ENCODE measurements at regions not wholly inside any gene's neighbourhood (a gene's known extent, or its start where the extent isn't known, plus 50 kb on each side); places are given as distances from the start of the nearest gene placed in this dataset.

DNA sequence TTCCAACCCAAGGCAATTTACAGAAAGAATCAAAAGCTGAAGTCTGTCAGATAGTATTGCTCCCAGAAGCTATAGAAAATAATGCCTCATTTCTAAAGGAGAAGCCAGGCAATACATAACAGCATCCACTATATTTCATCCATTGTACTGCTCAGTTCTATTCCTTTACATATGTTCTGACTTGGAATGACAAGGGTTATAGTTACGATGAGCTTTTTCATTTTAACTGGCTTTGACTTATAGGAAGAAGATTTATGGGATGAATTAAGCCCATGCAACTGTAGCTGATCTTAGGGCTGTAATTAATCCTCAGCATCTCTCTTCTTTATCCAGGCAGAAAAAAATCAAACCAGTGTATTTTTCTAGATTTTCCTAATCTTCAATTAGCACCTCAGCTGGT is 676.3 kb upstream of the CCDC54 start:
- H3K4me1 ChIP-seq (ENCODE audit: control insufficient read depth in 4 of 4, insufficient read depth in 4 of 4, low read length in 3 of 4): no peaks in the 10 kb centered on the region
- no peak overlapping the region for H3K9ac ChIP-seq (ENCODE audit: low read depth in 1 of 2, low read length in 2 of 2)
- H3K27ac ChIP-seq (ENCODE audit: low read depth in 1 of 2, low read length in 2 of 2): no peak overlapping the region
- no peaks in the 10 kb centered on the region for H3K36me3 ChIP-seq (ENCODE audit: control insufficient read depth in 4 of 4, insufficient read depth in 3 of 4, low read depth in 1 of 4, low read length in 3 of 4)
- no peaks in the 10 kb centered on the region for H3K9me3 ChIP-seq (ENCODE audit: control insufficient read depth in 4 of 4, low read length in 3 of 4)
- H3K4me3 ChIP-seq (ENCODE audit: low read depth in 1 of 3, low read length in 3 of 3): no peak overlapping the region
- 88% methylated on average over 1 of the region's 1 CpG for WGBS
- TF ChIP-seq, protein P1, sequence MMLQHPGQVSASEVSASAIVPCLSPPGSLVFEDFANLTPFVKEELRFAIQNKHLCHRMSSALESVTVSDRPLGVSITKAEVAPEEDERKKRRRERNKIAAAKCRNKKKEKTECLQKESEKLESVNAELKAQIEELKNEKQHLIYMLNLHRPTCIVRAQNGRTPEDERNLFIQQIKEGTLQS (IDR thresholded peaks at IDR 0.05): no peak
- TF ChIP-seq TAF1 (conservative IDR thresholded peaks at IDR 0.05) (no peak), EGR1 (IDR thresholded peaks at IDR 0.05; ENCODE audit: low read depth in 2 of 2) (no peak), FOXA2 (IDR thresholded peaks at IDR 0.05) (no peak), SP1 (IDR thresholded peaks at IDR 0.05) (no peak), RAD21 (IDR thresholded peaks at IDR 0.05) (no peak), RXRA (IDR thresholded peaks at IDR 0.05) (no peak), HNF4A (conservative IDR thresholded peaks at IDR 0.05) (no peak), YY1 (IDR thresholded peaks at IDR 0.05) (no peak)
- TF ChIP-seq, protein P2, sequence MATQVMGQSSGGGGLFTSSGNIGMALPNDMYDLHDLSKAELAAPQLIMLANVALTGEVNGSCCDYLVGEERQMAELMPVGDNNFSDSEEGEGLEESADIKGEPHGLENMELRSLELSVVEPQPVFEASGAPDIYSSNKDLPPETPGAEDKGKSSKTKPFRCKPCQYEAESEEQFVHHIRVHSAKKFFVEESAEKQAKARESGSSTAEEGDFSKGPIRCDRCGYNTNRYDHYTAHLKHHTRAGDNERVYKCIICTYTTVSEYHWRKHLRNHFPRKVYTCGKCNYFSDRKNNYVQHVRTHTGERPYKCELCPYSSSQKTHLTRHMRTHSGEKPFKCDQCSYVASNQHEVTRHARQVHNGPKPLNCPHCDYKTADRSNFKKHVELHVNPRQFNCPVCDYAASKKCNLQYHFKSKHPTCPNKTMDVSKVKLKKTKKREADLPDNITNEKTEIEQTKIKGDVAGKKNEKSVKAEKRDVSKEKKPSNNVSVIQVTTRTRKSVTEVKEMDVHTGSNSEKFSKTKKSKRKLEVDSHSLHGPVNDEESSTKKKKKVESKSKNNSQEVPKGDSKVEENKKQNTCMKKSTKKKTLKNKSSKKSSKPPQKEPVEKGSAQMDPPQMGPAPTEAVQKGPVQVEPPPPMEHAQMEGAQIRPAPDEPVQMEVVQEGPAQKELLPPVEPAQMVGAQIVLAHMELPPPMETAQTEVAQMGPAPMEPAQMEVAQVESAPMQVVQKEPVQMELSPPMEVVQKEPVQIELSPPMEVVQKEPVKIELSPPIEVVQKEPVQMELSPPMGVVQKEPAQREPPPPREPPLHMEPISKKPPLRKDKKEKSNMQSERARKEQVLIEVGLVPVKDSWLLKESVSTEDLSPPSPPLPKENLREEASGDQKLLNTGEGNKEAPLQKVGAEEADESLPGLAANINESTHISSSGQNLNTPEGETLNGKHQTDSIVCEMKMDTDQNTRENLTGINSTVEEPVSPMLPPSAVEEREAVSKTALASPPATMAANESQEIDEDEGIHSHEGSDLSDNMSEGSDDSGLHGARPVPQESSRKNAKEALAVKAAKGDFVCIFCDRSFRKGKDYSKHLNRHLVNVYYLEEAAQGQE (IDR thresholded peaks at IDR 0.05): no peak
- DNase-seq (ENCODE audit: low spot score): no peak
- H3K27me3 ChIP-seq (ENCODE audit: control insufficient read depth in 4 of 4, insufficient read depth in 4 of 4, low read length in 3 of 4): no peaks in the 10 kb centered on the region

DNA sequence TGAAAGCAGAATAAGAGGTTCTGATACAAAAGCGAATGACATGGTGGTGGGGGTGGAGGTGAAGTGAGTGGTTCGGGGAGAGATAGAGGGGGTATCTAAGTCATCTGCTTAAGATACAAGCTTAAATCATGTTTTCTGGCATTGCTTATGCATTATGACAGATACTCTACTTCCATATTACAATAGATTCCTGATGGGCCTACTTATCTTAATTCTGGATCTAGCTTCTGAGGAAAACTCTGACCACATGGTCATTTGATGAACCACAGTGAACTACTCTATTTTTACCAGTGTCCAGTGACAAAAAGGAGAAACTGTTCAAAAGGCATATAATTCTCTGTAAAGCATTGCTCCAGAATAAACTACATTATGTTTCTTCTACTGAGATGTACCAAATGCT is 673.7 kb upstream of the CCDC54 start:
- no peak for TF ChIP-seq JUND (IDR thresholded peaks at IDR 0.05)
- TF ChIP-seq HNF4A (conservative IDR thresholded peaks at IDR 0.05): no peak
- no peak for TF ChIP-seq FOXA1 (IDR thresholded peaks at IDR 0.05)
- TF ChIP-seq, protein P3, sequence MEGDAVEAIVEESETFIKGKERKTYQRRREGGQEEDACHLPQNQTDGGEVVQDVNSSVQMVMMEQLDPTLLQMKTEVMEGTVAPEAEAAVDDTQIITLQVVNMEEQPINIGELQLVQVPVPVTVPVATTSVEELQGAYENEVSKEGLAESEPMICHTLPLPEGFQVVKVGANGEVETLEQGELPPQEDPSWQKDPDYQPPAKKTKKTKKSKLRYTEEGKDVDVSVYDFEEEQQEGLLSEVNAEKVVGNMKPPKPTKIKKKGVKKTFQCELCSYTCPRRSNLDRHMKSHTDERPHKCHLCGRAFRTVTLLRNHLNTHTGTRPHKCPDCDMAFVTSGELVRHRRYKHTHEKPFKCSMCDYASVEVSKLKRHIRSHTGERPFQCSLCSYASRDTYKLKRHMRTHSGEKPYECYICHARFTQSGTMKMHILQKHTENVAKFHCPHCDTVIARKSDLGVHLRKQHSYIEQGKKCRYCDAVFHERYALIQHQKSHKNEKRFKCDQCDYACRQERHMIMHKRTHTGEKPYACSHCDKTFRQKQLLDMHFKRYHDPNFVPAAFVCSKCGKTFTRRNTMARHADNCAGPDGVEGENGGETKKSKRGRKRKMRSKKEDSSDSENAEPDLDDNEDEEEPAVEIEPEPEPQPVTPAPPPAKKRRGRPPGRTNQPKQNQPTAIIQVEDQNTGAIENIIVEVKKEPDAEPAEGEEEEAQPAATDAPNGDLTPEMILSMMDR (IDR thresholded peaks at IDR 0.05; ENCODE audit: low read depth, low read length, missing input control): no peak
- no peak for TF ChIP-seq FOXA2 (IDR thresholded peaks at IDR 0.05)
- Histone ChIP-seq H3K27ac (ENCODE audit: low read depth in 1 of 2, low read length in 2 of 2) (no peak overlapping the region), H3K36me3 (ENCODE audit: control insufficient read depth in 4 of 4, insufficient read depth in 3 of 4, low read depth in 1 of 4, low read length in 3 of 4) (no peaks in the 10 kb centered on the region), H3K27me3 (ENCODE audit: control insufficient read depth in 4 of 4, insufficient read depth in 4 of 4, low read length in 3 of 4) (no peaks in the 10 kb centered on the region), H3K4me3 (ENCODE audit: low read depth in 1 of 3, low read length in 3 of 3) (no peak overlapping the region), H3K4me1 (ENCODE audit: control insufficient read depth in 4 of 4, insufficient read depth in 4 of 4, low read length in 3 of 4) (no peaks in the 10 kb centered on the region), H3K9me3 (ENCODE audit: control insufficient read depth in 4 of 4, low read length in 3 of 4) (no peaks in the 10 kb centered on the region), H3K9ac (ENCODE audit: low read depth in 1 of 2, low read length in 2 of 2) (no peak overlapping the region)
- WGBS: 93% methylated on average over 2 of the region's 2 CpGs
- DNase-seq (ENCODE audit: low spot score): no peak

DNA sequence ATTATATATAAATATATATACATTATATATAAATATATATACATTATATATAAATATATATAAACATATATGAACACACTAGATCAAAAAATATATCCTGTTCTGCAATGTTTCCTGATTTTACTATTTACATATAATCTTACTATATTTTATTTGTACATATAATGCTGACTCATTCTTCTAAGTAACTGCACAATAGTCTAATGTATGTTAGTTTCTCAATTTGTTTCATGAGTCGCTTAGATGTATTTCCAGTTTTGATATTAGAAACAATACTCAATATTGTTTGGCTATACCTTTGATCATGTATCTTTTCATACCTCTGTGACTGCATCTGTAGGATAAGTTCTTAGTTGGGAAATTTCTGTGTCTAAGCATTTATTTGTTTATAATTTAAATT is 669.9 kb upstream of the CCDC54 start:
- TF ChIP-seq, protein P1 (IDR thresholded peaks at IDR 0.05): no peak
- no peak for TF ChIP-seq HNF4A (conservative IDR thresholded peaks at IDR 0.05)
- TF ChIP-seq TAF1 (conservative IDR thresholded peaks at IDR 0.05): no peak
- TF ChIP-seq JUND (IDR thresholded peaks at IDR 0.05): no peak
- no peak for TF ChIP-seq SP1 (IDR thresholded peaks at IDR 0.05)
- TF ChIP-seq, protein P4, sequence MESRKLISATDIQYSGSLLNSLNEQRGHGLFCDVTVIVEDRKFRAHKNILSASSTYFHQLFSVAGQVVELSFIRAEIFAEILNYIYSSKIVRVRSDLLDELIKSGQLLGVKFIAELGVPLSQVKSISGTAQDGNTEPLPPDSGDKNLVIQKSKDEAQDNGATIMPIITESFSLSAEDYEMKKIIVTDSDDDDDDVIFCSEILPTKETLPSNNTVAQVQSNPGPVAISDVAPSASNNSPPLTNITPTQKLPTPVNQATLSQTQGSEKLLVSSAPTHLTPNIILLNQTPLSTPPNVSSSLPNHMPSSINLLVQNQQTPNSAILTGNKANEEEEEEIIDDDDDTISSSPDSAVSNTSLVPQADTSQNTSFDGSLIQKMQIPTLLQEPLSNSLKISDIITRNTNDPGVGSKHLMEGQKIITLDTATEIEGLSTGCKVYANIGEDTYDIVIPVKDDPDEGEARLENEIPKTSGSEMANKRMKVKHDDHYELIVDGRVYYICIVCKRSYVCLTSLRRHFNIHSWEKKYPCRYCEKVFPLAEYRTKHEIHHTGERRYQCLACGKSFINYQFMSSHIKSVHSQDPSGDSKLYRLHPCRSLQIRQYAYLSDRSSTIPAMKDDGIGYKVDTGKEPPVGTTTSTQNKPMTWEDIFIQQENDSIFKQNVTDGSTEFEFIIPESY (IDR thresholded peaks at IDR 0.05): no peak
- 92% methylated on average over 1 of the region's 1 CpG for WGBS
- no peaks in the 10 kb centered on the region for H3K9me3 ChIP-seq (ENCODE audit: control insufficient read depth in 4 of 4, low read length in 3 of 4)
- no peak for DNase-seq (ENCODE audit: low spot score)
- no peaks in the 10 kb centered on the region for H3K36me3 ChIP-seq (ENCODE audit: control insufficient read depth in 4 of 4, insufficient read depth in 3 of 4, low read depth in 1 of 4, low read length in 3 of 4)
- H3K4me3 ChIP-seq (ENCODE audit: low read depth in 1 of 3, low read length in 3 of 3): no peak overlapping the region
- no peak overlapping the region for H3K9ac ChIP-seq (ENCODE audit: low read depth in 1 of 2, low read length in 2 of 2)
- no peaks in the 10 kb centered on the region for H3K27me3 ChIP-seq (ENCODE audit: control insufficient read depth in 4 of 4, insufficient read depth in 4 of 4, low read length in 3 of 4)
- H3K27ac ChIP-seq (ENCODE audit: low read depth in 1 of 2, low read length in 2 of 2): no peak overlapping the region
- no peaks in the 10 kb centered on the region for H3K4me1 ChIP-seq (ENCODE audit: control insufficient read depth in 4 of 4, insufficient read depth in 4 of 4, low read length in 3 of 4)

All from liver (tissue), 8 donors.